Keratinocyte (primary cell): ENCODE measurements at regions not wholly inside any gene's neighbourhood (a gene's known extent, or its start where the extent isn't known, plus 50 kb on each side); places are given as distances from the start of the nearest gene placed in this dataset.

ENCODE experiments used
- CTCF ChIP-seq, 3 experiments: IDR thresholded peaks in 1 of 3; conservative IDR thresholded peaks in 1 of 3; optimal IDR thresholded peaks in 1 of 3; 2 replicates in 2 of 3; 3 replicates in 1 of 3; pipeline versions ENCODE3 to v1.5.1; 2011; ENCODE audit warnings: low read length in 3 of 3, mild to moderate bottlenecking in 3 of 3, moderate library complexity in 2 of 3, control low read depth in 1 of 3, inconsistent platforms in 1 of 3; ENCODE audit not compliant: insufficient read depth in 2 of 3; ENCODE audit errors: extremely low read depth in 1 of 3
- EZH2 ChIP-seq: IDR thresholded peaks from one replicate; pipeline ENCODE4 v1.6.1; 2012; ENCODE audit warnings: inconsistent platforms, mild to moderate bottlenecking, low read length, moderate library complexity

GRCh38 chr4:100688368-100688767 lies 170.5 kb upstream of the EMCN start:
- TF ChIP-seq CTCF (optimal IDR thresholded peaks at IDR 0.05 in 1 of 3, IDR thresholded peaks at IDR 0.05 in 1 of 3, conservative IDR thresholded peaks at IDR 0.05 in 1 of 3; ENCODE audit: extremely low read depth in 1 of 3, insufficient read depth in 2 of 3, low read length in 3 of 3) = no peak
- no peak for TF ChIP-seq EZH2
